ENCODE measurements at regions not wholly inside any gene's neighbourhood (a gene's known extent, or its start where the extent isn't known, plus 50 kb on each side); places are given as distances from the start of the nearest gene placed in this dataset.

GRCh38 chr5:102691434-102691833, 63.7 kb upstream of the PAM start:
- TF ChIP-seq ZNF274 (IDR thresholded peaks at IDR 0.05; ENCODE audit: low read depth, low read length), result no peak
- TF ChIP-seq SUZ12 (IDR thresholded peaks at IDR 0.05; ENCODE audit: extremely low read depth, insufficient read depth, insufficient read length), result no peak
- no peak for TF ChIP-seq YY1 (IDR thresholded peaks at IDR 0.05; ENCODE audit: insufficient read depth, insufficient read length)
